Lung (tissue), 11 donors: ENCODE measurements at regions not wholly inside any gene's neighbourhood (a gene's known extent, or its start where the extent isn't known, plus 50 kb on each side); places are given as distances from the start of the nearest gene placed in this dataset.

Source experiments
- ATAC-seq: fragments of 200-7000 bp; cut with Tn5 transposase; one replicate; pipeline ENCODE4 v1.9.1; 2020; ENCODE audit warnings: moderate number of reproducible peaks; ENCODE audit not compliant: insufficient read depth, low FRiP score
- DNase-seq, 3 donors: peaks; one replicate each; pipeline ENCODE4 v3.0.0-alpha.2; 2013 to 2017
- H3K27ac ChIP-seq, 2 donors: one replicate each; pipeline ENCODE4 v1.5.1; 2013; ENCODE audit warnings: mild to moderate bottlenecking in 2 of 2, moderate library complexity in 2 of 2, control low read depth in 1 of 2, inconsistent platforms in 1 of 2, low read depth in 1 of 2, low read length in 1 of 2
- H3K27me3 ChIP-seq, 3 donors: one replicate each; pipeline ENCODE4 v1.5.1; 2013; ENCODE audit warnings: low read length in 2 of 3; ENCODE audit not compliant: control insufficient read depth in 3 of 3, insufficient read depth in 3 of 3
- H3K36me3 ChIP-seq, 4 donors: one replicate each; pipeline ENCODE4 v1.5.1; 2013; ENCODE audit warnings: low read length in 4 of 4, mild to moderate bottlenecking in 1 of 4, moderate library complexity in 1 of 4; ENCODE audit not compliant: control insufficient read depth in 4 of 4, insufficient read depth in 4 of 4
- H3K4me1 ChIP-seq, 5 donors: one replicate each; pipeline ENCODE4 v1.5.1; 2013; ENCODE audit warnings: low read length in 5 of 5, mild to moderate bottlenecking in 2 of 5, moderate library complexity in 1 of 5; ENCODE audit not compliant: control insufficient read depth in 5 of 5, insufficient read depth in 5 of 5
- H3K4me3 ChIP-seq: one replicate; pipeline ENCODE4 v1.5.1; 2013; ENCODE audit warnings: mild to moderate bottlenecking, control low read depth, moderate library complexity
- H3K9ac ChIP-seq, 2 donors: one replicate each; pipeline ENCODE4 v1.5.1; 2013; ENCODE audit warnings: low read length in 2 of 2, control low read depth in 1 of 2; ENCODE audit not compliant: insufficient read depth in 1 of 2
- H3K9me3 ChIP-seq, 4 donors: one replicate each; pipeline ENCODE4 v1.5.1; 2013; ENCODE audit warnings: low read length in 3 of 4, mild to moderate bottlenecking in 1 of 4, moderate library complexity in 1 of 4; ENCODE audit not compliant: control insufficient read depth in 4 of 4, insufficient read depth in 3 of 4
- WGBS, 2 donors: extraction: QIAGEN DNeasy Blood & Tissue Kit; methylation state at CpG; one replicate each; pipeline ENCODE4 v1.1.7; 2013; 5-methylcytosine and 5-hydroxymethylcytosine counted together
- TF ChIP-seq, protein P1 (sequence below): IDR thresholded peaks from 2 replicates; pipeline ENCODE4 v1.5.1; 2012; ENCODE audit warnings: mild to moderate bottlenecking; ENCODE audit errors: control extremely low read depth, extremely low read depth
- donor health status: control.
- donor health status: control.
- donor health status: Bipolar disorder and iron deficiency.
- donor health status: healthy.
- donor health status: DM: yes; HTN: yes; CAD: no.

DNA sequence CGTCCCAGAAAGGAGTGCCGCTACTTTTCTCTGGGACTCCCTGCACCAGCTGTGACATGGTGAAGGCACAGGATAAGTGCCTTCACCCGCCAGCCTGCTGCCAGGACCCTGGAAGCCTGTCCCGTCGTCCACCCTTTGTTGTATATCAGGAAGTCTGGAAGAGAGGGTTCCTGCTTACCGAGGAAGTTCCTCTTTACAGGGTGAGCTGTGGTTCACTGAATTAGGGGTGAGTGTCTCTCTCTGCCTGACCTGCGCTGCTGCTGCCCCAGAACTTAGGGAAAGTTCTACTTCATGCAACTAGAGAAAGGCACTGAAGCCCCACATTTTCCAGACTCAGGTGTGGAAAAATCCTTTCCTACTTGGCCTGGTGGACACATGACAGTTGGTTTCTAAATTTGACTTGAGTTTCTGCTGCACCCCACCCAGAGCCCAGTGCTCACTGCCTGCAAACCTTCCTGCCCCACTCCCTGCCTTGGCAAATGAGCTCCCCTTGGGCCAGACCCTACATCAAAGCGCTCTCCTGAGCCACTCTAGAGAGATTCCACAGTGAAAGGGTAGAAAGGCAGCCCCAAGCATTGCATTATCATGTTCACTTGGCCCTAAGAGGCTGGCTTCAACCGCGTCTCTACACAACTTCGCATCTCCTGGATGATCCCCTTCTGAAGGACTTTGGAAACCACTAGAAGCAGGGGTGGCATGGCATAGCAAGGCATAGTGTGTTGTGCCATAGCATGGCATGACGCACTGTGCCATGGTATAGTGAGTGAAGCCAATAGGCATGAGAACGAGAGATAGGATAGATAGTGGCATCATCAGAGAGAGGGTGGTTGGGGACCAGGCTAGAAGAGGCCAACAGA is 215.8 kb upstream of the CDYL start:
- no peak for ATAC-seq
- DNase-seq, result no peak
- TF ChIP-seq, protein P1, sequence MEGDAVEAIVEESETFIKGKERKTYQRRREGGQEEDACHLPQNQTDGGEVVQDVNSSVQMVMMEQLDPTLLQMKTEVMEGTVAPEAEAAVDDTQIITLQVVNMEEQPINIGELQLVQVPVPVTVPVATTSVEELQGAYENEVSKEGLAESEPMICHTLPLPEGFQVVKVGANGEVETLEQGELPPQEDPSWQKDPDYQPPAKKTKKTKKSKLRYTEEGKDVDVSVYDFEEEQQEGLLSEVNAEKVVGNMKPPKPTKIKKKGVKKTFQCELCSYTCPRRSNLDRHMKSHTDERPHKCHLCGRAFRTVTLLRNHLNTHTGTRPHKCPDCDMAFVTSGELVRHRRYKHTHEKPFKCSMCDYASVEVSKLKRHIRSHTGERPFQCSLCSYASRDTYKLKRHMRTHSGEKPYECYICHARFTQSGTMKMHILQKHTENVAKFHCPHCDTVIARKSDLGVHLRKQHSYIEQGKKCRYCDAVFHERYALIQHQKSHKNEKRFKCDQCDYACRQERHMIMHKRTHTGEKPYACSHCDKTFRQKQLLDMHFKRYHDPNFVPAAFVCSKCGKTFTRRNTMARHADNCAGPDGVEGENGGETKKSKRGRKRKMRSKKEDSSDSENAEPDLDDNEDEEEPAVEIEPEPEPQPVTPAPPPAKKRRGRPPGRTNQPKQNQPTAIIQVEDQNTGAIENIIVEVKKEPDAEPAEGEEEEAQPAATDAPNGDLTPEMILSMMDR, result no peak
- WGBS, 2 donors, result 66 to 71% methylated on average over 13 of the region's 13 CpGs
- no peaks in the 10 kb centered on the region for H3K4me1 ChIP-seq
- H3K4me3 ChIP-seq, result no peak overlapping the region
- peaks cover 0 to 2% (median 0%) of the 10 kb centered on the region in 4 donors for H3K9me3 ChIP-seq
- no peak overlapping the region for H3K27ac ChIP-seq
- no peaks in the 10 kb centered on the region for H3K27me3 ChIP-seq
- H3K36me3 ChIP-seq, result no peaks in the 10 kb centered on the region
- no peak overlapping the region for H3K9ac ChIP-seq

DNA sequence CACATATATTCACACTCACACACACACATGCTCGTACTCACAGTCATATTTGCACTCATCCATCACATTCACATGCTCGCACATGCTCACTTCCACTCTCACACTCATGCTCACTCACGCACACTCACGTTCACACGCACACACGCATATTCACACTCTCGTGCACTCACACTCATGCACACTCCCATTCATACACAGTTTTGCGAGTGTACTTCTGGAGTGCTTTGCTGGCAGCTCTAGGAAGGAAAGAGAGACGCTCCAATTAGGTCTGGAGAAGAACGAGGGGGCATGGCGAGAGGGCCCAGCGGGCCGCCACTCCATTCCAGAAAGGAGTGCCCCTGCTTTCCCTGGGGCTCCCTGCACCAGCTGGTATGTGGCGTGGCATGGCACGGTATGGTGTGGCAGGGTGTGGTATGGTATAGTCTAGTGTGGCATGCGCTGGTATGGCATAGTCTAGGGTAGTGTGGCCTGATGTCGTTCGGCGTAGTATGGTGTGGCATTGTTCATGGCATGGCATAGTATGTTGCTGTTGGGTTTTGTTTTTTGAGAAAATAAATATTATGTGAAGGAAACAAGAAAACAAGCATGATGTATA is 216.8 kb upstream of the CDYL start:
- ATAC-seq, result no peak

DNA sequence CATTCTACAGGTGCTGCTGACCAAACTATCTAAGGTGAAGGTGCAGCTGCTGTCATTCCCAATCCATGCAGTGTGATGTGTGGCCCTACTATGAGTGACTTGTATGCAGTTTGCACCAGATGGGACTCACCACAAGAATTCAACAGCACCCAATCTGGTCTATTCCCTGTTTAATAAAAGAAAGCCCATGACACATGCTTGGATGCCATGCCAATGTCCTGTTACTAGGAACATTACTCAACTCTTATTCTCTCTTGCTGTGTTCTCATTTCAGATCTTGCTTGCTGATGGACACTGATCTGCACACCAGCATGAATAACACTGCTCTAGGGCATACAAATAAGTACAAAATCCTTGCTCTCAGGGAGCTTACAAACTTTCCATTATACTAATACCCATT is 221.6 kb upstream of the CDYL start:
- Histone ChIP-seq H3K4me1 (no peaks in the 10 kb centered on the region), H3K27me3 (no peaks in the 10 kb centered on the region), H3K9ac (no peak overlapping the region), H3K9me3 (peaks cover 0 to 3% (median 0%) of the 10 kb centered on the region in 4 donors), H3K4me3 (no peak overlapping the region), H3K36me3 (no peaks in the 10 kb centered on the region), H3K27ac (no peak overlapping the region)
- ATAC-seq (no peak), DNase-seq (no peak)
- TF ChIP-seq, protein P1, result no peak

More for the DNA sequence above, 216.8 kb upstream of the CDYL start:
- WGBS, 2 donors, result 96% methylated on average over 19 of the region's 19 CpGs
- Histone ChIP-seq H3K9me3 (peaks cover 0 to 2% (median 0%) of the 10 kb centered on the region in 4 donors), H3K27me3 (no peaks in the 10 kb centered on the region), H3K27ac (no peak overlapping the region), H3K4me1 (no peaks in the 10 kb centered on the region), H3K4me3 (no peak overlapping the region), H3K36me3 (no peaks in the 10 kb centered on the region), H3K9ac (no peak overlapping the region)
- TF ChIP-seq, protein P1, result no peak
- DNase-seq, result no peak
